ENCODE measurements at regions not wholly inside any gene's neighbourhood (a gene's known extent, or its start where the extent isn't known, plus 50 kb on each side); places are given as distances from the start of the nearest gene placed in this dataset.

DNA sequence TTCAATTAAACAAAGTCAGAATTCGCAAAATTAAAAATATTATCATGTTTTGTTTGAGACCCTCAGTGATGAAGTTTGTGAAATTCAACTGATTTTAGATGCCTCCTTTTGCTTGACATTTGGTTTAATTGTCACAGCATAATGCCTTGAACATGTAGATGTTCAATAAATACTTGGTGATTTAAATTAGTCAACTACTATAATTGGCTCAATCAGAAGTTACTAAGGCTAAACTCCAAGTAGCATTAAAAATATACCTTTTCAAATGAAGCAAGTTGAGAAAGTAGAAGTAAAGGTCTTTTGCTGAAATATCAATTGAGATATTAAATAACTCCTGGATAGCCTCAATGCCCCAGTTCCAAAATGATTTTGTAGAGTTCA, 145.8 kb upstream of the AKIRIN2 start:
- TF ChIP-seq EZH2phosphoT487 (IDR thresholded peaks at IDR 0.05; ENCODE audit: insufficient read depth, low read depth) (no peak), EZH2 (IDR thresholded peaks at IDR 0.05; ENCODE audit: insufficient read depth, poor library complexity, severe bottlenecking) (no peak)

Measured in GM23248 (cell line).